Dermis microvascular lymphatic vessel endothelial cell (primary cell): ENCODE measurements at regions not wholly inside any gene's neighbourhood (a gene's known extent, or its start where the extent isn't known, plus 50 kb on each side); places are given as distances from the start of the nearest gene placed in this dataset.
A peak's percentile ranks its signal among the peaks of the same experiment; 100 is the strongest.

ENCODE experiments used
- DNase-seq, 2 donors: peaks; one replicate each; pipeline versions ENCODE4 v3.0.0 to v3.0.0-alpha.2; 2010; ENCODE audit warnings: low read depth in 2 of 2

DNA sequence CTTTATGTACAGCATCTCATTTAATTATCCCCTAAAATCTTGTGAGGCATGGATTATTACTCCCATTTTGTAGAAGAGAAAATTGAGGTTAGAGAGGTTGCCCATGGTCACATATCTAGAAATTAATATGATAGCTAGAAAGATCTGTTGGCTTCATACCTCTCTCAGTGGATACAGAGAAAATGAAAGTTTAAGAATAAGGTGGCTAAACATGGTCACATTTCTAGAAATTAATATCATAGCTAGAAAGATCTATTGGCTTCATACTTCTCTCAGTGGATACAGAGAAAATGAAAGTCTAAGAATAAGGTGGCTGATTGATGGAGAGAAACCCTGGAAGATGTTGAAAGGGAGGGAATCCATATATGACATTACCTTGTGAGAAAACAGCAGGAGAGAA is 260.7 kb upstream of the MAN1A1 start:
- DNase-seq = no peak

DNA sequence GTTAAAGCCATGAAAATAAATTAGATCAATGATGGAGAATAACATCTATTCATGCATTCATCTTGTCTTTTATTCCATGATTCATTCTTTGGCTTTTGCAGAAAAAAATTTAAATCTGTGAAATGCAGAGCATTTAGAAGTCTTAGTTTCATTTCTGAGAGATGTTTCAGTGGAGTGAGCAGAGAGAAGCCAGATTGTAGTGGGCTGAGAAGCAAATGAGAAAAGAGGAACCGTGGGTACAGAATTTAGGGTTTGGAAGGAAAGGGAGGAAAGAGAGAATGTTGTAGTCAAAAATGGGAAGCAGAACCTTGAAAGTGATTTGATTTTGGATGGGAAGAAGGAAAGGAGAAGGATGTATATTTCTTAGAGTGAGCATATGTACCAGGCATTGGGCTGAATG is 260.3 kb upstream of the MAN1A1 start:
- no peak for DNase-seq

DNA sequence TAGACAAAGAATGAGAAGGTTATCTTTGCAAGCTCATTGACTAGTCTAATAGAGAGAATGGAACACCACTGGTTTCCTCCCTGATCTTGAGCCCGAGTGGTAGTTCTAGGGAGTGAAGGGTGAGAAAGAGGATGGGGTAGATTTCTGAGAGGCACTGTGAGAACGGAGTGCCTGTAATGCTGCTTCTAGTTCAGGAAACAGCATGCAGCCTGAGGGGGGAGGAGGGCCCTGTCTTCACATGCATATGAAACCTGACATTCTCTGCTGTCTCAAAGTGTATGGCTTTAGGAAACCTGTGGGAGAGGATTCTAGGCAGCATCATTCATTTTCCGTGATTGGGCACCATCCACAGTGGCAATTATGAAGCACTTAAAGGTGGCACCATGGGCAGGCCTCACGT is 259.4 kb upstream of the MAN1A1 start:
- DNase-seq = no peak

GRCh38 chr6:119604124-119604523 is 254.6 kb upstream of the MAN1A1 start:
- DNase-seq = no peak

DNA sequence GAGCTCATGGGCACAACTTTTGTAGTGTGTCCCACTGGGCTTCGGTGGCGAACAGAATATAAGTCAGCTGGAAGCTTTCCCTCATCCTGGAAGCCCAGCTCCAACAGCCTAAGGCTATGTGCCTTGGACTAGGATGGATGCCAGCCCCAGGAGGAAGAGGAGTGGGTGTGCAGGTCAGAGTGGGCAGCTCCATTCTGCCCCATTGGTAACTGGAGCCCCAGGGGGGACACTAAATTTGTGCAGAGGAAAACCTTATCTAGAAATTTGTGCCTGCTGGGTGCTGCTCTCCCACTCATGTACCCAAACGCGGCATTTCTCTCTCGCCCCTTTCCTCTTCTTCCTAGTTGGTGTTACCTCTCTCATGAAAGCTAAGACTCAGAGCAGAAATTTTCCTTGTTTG is 253.9 kb upstream of the MAN1A1 start:
- no peak for DNase-seq

DNA sequence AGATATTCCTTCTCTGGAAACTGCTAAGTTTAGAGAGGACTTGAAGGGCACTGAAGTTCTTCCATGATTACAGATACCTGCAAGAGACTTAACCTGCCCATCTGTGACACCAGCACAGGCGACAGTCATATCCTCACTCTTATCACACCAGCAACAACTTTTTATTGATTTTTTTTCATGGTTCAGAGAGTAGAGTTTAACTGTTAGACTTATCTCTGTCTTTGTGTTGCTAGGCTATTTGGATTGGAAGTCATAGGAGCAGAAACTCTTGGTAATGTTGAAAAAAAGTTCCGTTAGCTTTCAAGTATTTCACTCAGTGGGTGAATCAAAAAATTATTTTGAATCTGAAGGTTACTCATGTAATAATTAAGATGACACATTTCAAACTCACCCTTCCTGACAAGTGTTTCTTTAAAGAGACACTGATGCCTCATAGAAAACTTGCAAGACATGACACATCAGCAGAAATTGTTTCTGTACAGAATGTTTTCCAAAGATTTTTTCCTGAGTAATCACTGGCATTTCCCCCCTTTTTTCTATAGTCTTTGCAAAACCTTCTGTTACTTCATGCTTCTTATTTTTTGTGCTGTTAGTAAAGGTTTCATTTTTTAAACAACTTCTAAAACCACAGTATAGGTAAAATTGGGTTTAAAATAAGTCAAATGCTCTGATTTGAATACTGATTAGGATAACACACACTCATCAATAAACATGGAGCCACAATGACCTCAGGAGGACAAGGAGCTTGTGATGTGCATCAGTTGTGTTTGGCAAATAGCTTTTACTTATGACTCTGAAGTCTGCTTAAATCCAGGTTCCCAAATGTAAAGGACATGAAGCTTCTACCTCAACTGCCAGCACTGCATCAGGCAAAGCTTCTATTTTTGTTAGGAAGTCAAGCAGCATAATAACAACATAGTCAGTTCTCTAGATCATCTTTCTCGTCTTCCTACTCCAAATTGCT is 252.9 kb upstream of the MAN1A1 start:
- DNase-seq = peak in 1 of 2 donors; percentile 12

GRCh38 chr6:119598883-119599282 is 249.3 kb upstream of the MAN1A1 start:
- DNase-seq = no peak

- no peak for DNase-seq
Measured at GRCh38 chr6:119594907-119595306, 245.3 kb upstream of the MAN1A1 start.

DNA sequence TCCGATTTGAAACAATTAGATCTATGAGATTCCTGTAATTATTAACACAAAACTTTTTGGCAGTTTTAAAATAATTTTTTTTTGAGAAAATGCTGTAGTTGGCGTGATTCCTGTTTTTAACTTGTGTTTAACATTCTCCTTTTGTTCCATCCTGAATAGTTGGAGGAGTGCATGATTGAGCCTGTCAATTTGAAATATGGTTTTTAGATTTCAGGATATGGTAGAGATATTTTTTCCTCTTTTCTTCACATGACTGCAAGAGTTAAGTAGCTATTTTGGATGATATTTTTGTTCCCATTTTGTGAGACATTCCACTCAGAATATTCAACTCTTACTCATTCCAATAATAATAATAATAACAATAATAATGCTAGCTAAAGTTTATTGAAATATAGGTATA is 241.7 kb upstream of the MAN1A1 start:
- DNase-seq = no peak

DNA sequence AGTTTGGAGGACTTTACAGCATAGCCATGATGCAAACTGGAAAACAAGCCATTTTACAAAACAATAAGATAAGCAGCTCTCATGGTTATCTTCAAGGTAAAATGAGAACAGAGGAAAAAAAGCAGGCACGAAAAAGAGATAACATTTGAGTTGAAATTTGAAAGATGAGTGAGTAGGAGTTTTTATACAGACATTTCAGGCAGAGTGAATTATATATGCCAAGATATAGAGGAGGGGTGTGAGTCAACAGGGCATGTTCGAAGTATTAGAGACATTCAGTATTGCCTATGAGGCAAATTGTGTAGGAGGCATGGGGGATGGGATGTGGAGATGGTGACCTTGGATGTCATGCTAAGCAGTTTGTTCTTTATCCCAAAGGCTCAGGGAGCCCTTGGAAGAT is 240.5 kb upstream of the MAN1A1 start:
- DNase-seq = no peak

DNA sequence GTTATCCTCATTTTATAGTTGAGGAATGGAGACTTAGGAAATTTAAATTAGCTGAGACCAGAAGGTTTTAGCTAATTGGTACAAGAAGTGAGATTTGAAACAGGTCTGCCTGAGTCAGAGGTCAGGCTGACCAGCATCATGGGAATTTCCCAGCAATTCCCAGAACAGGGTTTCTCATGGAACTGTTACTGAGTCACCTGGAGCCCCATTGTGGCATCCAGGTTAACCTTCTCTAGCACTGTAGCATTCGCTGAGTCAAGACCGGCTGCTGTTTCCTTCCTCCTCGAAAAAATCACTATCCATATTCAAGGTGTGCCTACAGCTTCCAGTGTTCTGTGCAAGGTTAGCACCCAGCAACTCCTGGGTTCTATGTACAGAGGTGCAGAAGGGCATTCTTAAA is 238.0 kb upstream of the MAN1A1 start:
- DNase-seq = no peak

- no peak for DNase-seq
Measured at GRCh38 chr6:119586250-119586882, 236.8 kb upstream of the MAN1A1 start.

DNA sequence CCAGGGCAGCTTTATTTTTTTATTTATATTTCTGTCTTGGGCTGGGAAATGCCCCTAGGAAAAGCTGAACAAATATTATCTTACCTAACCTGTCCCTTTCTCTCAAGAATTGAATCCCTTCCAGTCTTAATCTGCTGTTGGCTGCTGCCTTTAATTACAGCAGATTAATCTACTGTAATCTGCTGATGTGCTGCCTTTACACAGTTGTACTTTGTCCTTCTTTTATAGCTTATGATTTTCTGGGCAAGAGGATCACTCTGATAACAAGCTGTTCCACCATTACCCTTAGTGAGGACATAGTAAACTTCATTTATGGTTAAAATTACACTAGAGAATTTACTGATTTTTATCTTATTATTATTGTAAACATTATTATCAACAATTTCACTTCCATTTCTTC is 234.5 kb upstream of the MAN1A1 start:
- DNase-seq = no peak

DNA sequence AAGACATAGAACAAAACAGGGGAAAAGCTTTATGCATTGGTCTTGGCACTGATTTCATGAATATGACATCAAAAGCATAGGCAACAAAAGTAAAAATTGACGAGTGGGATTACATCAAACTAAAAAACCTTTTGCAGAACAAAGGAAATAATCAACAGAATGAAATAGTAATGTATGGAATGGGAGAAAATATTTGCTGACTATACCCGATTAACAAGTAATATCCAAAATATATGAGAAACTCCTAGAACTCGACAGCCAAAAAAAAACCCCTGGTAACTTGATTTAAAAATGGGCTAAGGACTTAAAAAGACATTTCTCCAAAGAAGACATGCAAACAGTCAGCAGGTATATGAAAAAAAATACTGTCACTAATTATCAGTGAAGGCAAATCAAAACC is 231.7 kb upstream of the MAN1A1 start:
- no peak for DNase-seq

DNA sequence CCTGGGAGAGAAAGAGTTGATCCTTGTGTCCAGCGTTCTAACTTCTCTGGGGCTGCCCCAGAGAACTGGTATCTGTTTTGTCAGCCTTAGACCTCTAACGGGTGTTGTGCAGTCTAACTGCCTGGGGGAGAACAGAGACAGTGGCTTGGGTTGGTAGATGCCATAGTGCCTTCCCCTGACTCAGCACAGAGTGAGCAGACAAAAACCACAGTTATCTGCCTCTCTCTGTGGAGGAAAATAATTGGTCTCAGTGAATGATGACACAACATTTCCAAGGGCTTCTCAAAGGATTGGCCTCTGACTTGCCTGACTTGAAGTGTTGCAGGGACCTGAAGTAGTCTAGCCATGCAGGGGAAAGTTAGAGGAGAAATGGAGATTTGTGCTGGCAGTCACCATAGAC is 226.2 kb upstream of the MAN1A1 start:
- no peak for DNase-seq

DNA sequence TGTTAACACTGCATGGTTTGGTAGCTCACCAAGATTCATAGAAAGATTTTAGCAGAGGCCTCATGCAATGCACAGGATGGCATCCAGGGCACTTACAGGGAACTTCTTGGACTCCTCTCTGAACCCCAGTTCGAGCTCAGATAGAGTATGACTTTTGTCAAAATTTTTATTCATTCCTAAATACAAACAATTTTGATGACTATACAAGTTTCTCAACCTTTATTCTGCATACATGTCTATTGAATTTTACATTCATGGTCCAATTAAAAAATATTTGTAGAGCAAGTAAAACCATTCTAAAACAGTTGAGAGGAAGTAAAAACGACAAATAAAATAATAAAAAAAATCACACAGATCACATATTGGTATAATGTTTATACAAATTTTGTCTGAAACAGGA is 219.0 kb upstream of the MAN1A1 start:
- DNase-seq = no peak

DNA sequence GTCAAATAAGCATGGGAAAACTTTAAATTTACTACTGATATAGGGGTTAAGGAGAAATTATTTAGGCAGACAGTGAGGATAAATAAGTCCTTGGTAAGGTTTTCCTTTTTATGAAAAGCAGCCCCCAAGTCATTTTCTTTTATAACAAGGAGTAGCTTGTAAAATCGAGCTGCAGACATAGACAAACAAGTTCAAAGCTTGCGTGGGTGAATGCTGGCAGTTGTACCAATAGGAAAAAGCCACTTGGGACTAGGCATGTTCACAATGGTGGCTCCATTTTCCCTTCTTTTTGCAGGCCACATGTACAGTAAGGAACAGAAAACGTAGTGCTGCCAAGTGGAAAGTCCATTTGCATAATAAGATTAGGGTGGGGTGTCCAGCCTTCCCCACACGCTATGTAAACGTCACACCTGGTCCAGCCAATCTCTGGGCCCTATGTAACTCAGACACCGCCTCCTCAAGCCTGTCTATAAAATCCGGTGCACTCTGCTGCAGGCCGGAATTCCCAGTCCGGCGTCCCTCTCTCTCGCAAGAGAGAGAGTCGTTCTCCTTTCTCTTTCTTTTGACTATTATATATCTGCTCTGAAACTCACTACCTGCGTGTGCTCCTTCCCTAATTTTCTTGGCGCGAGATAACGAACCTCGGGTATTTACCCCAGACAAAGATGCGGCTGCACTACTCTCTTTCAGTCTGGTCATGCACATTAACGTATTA is 217.1 kb upstream of the MAN1A1 start:
- DNase-seq = no peak

GRCh38 chr6:119565893-119566292 is 216.3 kb upstream of the MAN1A1 start:
- DNase-seq = no peak

GRCh38 chr6:119562168-119562567 is 212.6 kb upstream of the MAN1A1 start:
- no peak for DNase-seq

- no peak for DNase-seq
Measured at GRCh38 chr6:119559586-119559985, 210.0 kb upstream of the MAN1A1 start.

DNA sequence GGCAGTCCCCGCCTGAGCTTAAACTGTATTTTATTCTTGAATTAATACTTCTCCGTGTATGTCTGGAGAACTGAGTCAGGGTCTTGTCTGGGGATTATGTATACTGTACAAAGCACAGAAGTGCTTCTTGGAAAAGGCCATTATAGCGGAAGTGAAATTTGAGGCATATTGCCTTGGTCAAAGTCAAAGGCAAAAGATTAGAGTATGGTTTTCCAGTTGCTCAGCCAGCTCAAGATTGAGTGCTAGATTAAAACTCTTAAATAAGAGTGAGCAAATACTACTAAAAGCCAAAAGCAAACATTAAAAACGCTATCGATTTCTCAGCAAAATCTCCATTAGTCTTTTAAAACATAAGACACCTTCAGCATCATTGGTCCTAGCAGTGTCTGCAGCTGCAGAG is 207.7 kb upstream of the MAN1A1 start:
- no peak for DNase-seq

DNA sequence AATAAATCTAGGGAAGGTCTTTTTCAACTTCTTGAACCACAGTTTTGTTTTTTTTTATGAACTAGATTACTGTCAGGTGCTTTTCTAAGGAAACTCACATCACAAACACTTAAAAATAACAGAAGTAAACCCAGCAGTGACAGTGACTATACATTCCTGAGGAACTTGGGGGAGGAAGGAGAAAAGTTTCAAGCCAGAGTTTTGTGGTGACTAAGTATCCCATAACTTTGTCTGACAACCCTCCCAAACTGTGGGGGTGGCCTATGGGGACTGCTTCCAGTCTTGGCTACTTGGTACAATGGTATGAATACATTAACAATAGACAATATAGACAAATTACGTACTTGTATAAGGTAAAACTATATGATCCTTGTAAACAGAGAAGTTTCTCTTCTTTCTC is 202.5 kb upstream of the MAN1A1 start:
- DNase-seq = no peak
